ENCODE measurements at regions not wholly inside any gene's neighbourhood (a gene's known extent, or its start where the extent isn't known, plus 50 kb on each side); places are given as distances from the start of the nearest gene placed in this dataset.
A peak's percentile ranks its signal among the peaks of the same experiment; 100 is the strongest.

- no peak overlapping the region for H3K27ac Mint-ChIP-seq
- H3K9me3 Mint-ChIP-seq = no peaks in the 10 kb centered on the region
- no peaks in the 10 kb centered on the region for H3K27me3 Mint-ChIP-seq
- no peaks in the 10 kb centered on the region for H3K4me1 Mint-ChIP-seq
- no peak for ATAC-seq (replicated peaks)
- no peak overlapping the region for H3K4me3 Mint-ChIP-seq
- no peaks in the 10 kb centered on the region for H3K36me3 Mint-ChIP-seq (ENCODE audit: low read depth)
These were observed 825.0 kb downstream of the NLGN4Y start for GRCh38 chrY:15349351-15349750.

GRCh38 chrY:15355321-15355720 is 831.0 kb downstream of the NLGN4Y start:
- no peak for ATAC-seq (replicated peaks)
- no peaks in the 10 kb centered on the region for H3K36me3 Mint-ChIP-seq (ENCODE audit: low read depth)
- no peak overlapping the region for H3K4me3 Mint-ChIP-seq
- no peaks in the 10 kb centered on the region for H3K9me3 Mint-ChIP-seq
- no peak overlapping the region for H3K27ac Mint-ChIP-seq
- H3K4me1 Mint-ChIP-seq = no peaks in the 10 kb centered on the region
- no peaks in the 10 kb centered on the region for H3K27me3 Mint-ChIP-seq

DNA sequence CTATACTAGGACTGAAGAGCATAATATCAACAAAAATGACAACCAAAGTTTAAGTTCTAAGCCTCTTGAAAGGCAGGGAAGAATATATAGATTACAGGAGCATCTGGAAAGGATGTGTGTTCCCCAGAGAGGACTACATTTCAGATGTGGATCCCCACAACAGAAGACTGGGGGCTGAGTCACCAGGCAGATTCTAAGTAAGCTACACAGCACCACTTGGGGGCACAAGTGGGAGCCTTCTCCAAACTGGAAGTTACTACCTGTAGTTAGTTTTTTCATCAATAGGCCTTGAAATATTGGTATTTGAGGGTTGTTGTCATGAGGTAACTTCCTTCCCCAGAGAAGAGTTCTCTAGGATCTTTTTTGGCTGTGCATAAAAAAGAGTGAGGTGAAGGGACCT is 836.1 kb downstream of the NLGN4Y start:
- no peaks in the 10 kb centered on the region for H3K4me1 Mint-ChIP-seq
- H3K36me3 Mint-ChIP-seq (ENCODE audit: low read depth) = no peaks in the 10 kb centered on the region
- no peaks in the 10 kb centered on the region for H3K9me3 Mint-ChIP-seq
- no peak overlapping the region for H3K4me3 Mint-ChIP-seq
- no peak overlapping the region for H3K27ac Mint-ChIP-seq
- H3K27me3 Mint-ChIP-seq = no peaks in the 10 kb centered on the region
- no peak for ATAC-seq (replicated peaks)

GRCh38 chrY:15364996-15365395 is 840.7 kb downstream of the NLGN4Y start:
- Mint-ChIP-seq H3K4me1 (no peaks in the 10 kb centered on the region), H3K27ac (no peak overlapping the region), H3K27me3 (peaks cover 6% of the 10 kb centered on the region), H3K4me3 (no peak overlapping the region), H3K36me3 (ENCODE audit: low read depth) (no peaks in the 10 kb centered on the region), H3K9me3 (no peaks in the 10 kb centered on the region)
- no peak for ATAC-seq (replicated peaks)

DNA sequence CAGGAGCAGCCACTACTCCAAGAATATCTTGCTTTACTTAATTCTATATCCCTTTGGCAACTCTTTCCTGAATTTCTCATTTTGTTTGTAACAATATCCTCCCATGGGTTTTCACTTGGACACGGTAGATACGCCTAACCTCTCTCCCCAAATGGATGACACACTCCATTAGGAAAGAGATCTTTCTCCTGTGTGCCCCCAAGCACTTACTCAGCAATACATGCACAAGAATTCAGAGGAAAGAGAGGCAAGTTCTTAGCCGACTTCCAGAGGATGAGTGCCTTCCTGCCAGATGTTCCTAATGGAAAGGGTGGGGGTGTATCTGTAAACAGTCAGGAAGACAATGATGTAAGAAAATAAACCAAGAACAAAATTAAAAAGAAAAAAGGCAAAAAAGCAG is 844.5 kb downstream of the NLGN4Y start:
- no peaks in the 10 kb centered on the region for H3K4me1 Mint-ChIP-seq
- no peaks in the 10 kb centered on the region for H3K9me3 Mint-ChIP-seq
- ATAC-seq (replicated peaks) = no peak
- no peaks in the 10 kb centered on the region for H3K36me3 Mint-ChIP-seq (ENCODE audit: low read depth)
- H3K27me3 Mint-ChIP-seq = peaks cover 17% of the 10 kb centered on the region
- no peak overlapping the region for H3K4me3 Mint-ChIP-seq
- no peak overlapping the region for H3K27ac Mint-ChIP-seq

DNA sequence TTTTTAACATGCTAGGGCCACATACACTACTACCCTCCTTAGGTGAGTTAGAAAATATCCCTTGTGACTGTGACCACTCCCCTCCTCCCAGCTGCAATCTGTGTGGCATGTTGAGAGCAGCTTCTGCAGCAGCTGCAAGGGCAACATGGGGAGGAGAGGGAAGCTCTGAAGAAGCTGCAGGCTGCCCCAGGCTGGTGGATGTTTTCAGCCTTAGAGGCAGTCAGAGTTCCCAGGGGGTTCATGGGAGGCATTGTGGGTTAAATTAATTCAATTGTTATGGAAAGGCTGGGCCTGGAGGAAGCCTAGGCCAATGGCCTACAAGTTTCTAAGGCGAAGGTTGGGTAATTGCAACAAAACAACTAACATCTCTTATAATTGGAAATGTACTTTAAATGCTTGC is 860.8 kb downstream of the NLGN4Y start:
- no peaks in the 10 kb centered on the region for H3K9me3 Mint-ChIP-seq
- H3K27me3 Mint-ChIP-seq = no peaks in the 10 kb centered on the region
- H3K36me3 Mint-ChIP-seq (ENCODE audit: low read depth) = no peaks in the 10 kb centered on the region
- no peak for ATAC-seq (replicated peaks)
- H3K4me1 Mint-ChIP-seq = no peaks in the 10 kb centered on the region
- H3K4me3 Mint-ChIP-seq = no peak overlapping the region
- no peak overlapping the region for H3K27ac Mint-ChIP-seq

DNA sequence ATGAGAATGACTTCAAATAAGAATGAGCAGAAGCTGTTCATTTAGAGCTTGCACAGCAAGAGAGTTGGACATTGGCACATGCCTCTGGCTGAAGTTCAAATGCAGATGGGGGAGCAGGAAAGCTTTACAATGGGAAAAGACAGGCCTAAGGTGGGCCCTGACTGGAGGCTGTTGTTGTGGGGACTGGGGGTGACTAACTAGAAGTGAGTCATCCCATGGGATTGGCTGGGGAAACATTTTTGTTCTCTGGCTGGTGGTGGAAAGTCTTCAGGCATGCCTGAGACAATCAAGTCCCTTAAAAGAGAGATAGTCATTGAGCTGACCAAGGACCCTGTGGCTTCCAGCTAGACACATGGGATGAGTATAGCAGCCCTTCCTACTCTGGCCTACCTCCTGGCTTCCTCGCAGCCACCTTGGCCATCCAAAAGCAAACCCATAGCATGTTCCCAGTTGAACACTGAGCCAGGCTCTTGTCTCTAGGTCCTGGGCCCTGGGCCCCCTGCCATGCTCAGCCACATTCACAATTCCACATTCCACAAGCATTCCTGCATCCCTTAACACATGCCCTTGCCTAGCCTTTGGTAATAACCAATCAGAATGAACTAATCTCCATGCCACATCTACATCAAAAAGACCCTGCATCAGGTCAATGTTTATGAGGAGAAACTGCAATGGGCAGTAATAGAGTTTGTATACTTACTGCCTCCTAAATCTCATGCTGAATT is 873.4 kb downstream of the NLGN4Y start:
- ATAC-seq (replicated peaks) = no peak
- Mint-ChIP-seq H3K36me3 (ENCODE audit: low read depth) (no peaks in the 10 kb centered on the region), H3K27me3 (no peaks in the 10 kb centered on the region), H3K27ac (no peak overlapping the region), H3K4me1 (no peaks in the 10 kb centered on the region), H3K4me3 (no peak overlapping the region), H3K9me3 (no peaks in the 10 kb centered on the region)

- H3K27ac Mint-ChIP-seq = no peak overlapping the region
- no peaks in the 10 kb centered on the region for H3K9me3 Mint-ChIP-seq
- peaks cover 4% of the 10 kb centered on the region for H3K27me3 Mint-ChIP-seq
- no peak overlapping the region for H3K4me3 Mint-ChIP-seq
- H3K36me3 Mint-ChIP-seq (ENCODE audit: low read depth) = no peaks in the 10 kb centered on the region
- no peaks in the 10 kb centered on the region for H3K4me1 Mint-ChIP-seq
- no peak for ATAC-seq (replicated peaks)
These were observed 878.1 kb downstream of the NLGN4Y start for GRCh38 chrY:15402451-15402850.

- no peak overlapping the region for H3K4me3 Mint-ChIP-seq
- no peaks in the 10 kb centered on the region for H3K36me3 Mint-ChIP-seq (ENCODE audit: low read depth)
- ATAC-seq (replicated peaks) = no peak
- no peak overlapping the region for H3K27ac Mint-ChIP-seq
- H3K9me3 Mint-ChIP-seq = peaks cover 7% of the 10 kb centered on the region
- peaks cover 11% of the 10 kb centered on the region for H3K27me3 Mint-ChIP-seq
- H3K4me1 Mint-ChIP-seq = no peaks in the 10 kb centered on the region
These were observed 880.2 kb downstream of the NLGN4Y start for GRCh38 chrY:15404551-15404950.

DNA sequence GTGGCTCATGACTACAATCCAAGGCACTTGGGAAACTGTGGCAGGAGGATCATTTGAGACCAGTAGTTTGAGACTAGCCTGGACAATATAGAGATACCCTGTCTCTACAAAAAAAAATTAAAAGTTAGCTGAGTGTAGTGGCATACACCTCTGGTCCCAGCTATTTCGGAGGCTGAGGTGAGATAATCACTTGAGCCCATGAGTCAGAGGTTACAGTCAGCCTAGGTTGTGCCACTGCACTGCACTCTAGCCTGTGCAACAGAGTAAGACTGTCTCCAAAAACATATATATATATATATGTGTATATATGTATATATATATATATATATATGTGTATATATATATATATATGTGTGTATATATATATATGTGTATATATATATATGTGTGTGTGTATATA is 890.8 kb downstream of the NLGN4Y start:
- Mint-ChIP-seq H3K27ac (no peak overlapping the region), H3K4me3 (no peak overlapping the region), H3K36me3 (ENCODE audit: low read depth) (no peaks in the 10 kb centered on the region), H3K9me3 (no peaks in the 10 kb centered on the region), H3K27me3 (no peaks in the 10 kb centered on the region), H3K4me1 (no peaks in the 10 kb centered on the region)
- no peak for ATAC-seq (replicated peaks)

DNA sequence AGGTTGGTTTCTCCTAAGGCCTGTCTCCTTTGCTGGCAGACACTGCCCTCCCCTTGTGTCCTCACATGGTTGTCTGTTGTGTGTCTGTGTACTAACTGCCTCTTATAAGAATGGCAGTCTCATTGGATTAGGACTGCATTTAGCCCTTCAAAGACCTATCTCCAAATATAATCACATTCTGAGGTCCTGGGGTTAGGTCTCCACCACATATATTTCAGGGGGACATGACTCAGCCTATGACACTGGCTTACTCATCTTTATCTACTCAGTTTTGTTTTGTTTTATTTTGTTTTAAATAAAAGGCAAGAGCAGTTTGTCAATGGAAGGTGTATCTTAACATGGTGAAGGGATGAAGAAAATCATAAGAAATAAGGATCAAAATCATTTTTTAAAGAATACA is 894.3 kb downstream of the NLGN4Y start:
- Mint-ChIP-seq H3K27me3 (no peaks in the 10 kb centered on the region), H3K4me3 (no peak overlapping the region), H3K27ac (no peak overlapping the region), H3K36me3 (ENCODE audit: low read depth) (no peaks in the 10 kb centered on the region), H3K4me1 (peaks cover 3% of the 10 kb centered on the region), H3K9me3 (no peaks in the 10 kb centered on the region)
- peak; percentile 84 for ATAC-seq (replicated peaks)

DNA sequence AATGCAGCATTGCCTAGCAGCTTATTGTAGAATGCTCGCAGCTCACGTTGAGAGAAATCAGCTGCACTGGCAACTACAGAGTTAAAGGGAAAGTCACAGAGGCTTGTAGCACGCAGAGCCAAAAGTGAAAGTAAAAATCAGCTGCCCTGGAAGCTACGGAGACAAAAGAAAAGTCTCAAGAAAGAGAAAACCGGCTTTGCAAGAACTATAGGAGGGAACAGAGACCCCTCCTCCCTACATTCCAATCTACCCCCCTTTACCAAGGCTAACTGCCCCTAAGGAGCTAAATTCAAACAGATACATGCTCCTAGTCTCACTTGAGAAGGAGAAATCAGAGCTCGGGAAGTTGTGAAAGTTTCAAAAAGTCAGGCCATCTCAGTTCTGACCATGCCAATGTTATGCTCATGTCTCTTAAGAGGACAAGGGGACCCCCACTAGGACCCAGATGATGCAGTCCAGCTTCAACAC is 900.4 kb downstream of the NLGN4Y start:
- Mint-ChIP-seq H3K36me3 (ENCODE audit: low read depth) (no peaks in the 10 kb centered on the region), H3K4me1 (peaks cover 12% of the 10 kb centered on the region), H3K9me3 (peaks cover 3% of the 10 kb centered on the region), H3K4me3 (peak overlapping the region; percentile 88), H3K27me3 (no peaks in the 10 kb centered on the region), H3K27ac (peak overlapping the region; percentile 86)
- peak; percentile 56 for ATAC-seq (replicated peaks)

DNA sequence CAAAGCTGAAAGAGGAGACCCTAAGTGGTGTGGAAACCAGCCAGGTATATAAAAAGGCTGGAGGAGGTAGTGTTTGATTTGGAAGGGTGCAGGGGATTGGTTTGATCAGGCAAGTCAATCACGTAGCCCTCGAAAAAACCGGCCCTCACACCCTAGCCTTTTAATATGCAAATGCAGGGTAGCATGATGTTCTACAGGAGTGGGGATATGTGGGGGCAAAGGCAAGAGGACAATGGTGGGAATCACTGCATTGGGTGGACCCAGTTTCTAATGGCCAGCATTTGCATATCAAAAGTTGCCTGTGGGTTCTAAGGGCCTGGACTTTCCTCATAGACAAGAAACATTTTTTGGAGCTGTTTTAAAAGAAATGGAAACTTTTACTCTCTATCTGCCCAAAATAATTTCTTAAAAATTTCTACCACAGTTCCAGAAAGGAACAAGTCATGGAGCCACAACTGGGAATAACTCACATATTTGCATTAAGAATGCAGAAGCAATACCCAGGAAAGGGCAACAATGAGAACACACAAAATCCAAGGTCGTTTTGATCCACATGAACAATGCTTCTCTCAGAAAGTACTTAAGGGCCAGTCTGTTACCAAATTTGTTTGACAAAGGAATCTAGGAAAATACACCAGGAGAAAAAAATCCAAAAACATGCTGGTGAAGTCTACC is 915.8 kb downstream of the NLGN4Y start:
- no peak for ATAC-seq (replicated peaks)
- peaks cover 11% of the 10 kb centered on the region for H3K4me1 Mint-ChIP-seq
- peak overlapping the region; percentile 81 for H3K27ac Mint-ChIP-seq

DNA sequence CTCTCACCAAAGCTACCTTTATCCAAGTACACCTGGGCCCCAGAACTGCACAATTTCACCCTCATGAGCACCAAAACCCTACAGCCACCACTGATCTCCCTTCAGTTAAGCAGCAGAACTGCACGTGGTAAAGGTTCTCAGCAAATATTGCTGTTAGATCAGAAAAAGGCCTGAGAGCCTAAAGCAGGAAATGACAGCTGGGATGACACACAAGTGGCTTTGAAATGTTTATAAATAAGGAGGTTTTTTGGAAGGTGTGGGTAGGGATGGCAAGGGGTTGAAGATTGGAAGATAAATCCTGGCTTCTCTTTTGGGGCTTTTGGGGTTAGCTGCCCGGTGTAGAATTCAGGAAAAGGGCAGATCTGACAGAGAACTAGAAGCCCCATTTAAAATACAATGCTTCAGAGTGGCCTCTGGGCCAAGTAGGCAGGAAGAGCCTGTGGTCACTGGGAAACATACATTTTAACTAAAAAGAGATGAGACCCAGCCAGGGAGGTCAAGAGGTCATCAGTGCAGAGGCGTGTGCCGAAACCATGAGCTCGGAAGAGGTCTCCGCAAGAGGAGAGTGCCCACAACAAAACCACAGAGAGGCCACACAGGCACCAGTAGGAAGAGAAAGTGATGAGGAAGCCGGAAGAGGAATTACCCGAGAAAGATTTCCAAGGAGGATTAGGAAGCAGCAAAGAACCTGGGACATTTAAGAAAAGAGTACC is 916.5 kb downstream of the NLGN4Y start:
- Mint-ChIP-seq H3K27me3 (no peaks in the 10 kb centered on the region), H3K4me3 (peak overlapping the region; percentile 56), H3K36me3 (ENCODE audit: low read depth) (no peaks in the 10 kb centered on the region), H3K9me3 (no peaks in the 10 kb centered on the region), H3K27ac (peak overlapping the region; percentile 81), H3K4me1 (peaks cover 11% of the 10 kb centered on the region)
- ATAC-seq (replicated peaks) = peak; percentile 68

More for the DNA sequence above, 915.8 kb downstream of the NLGN4Y start:
- Mint-ChIP-seq H3K4me3 (peak overlapping the region; percentile 56), H3K9me3 (no peaks in the 10 kb centered on the region), H3K36me3 (ENCODE audit: low read depth) (no peaks in the 10 kb centered on the region), H3K27me3 (no peaks in the 10 kb centered on the region)

GRCh38 chrY:15441878-15442277 is 917.5 kb downstream of the NLGN4Y start:
- Mint-ChIP-seq H3K9me3 (no peaks in the 10 kb centered on the region), H3K27me3 (no peaks in the 10 kb centered on the region), H3K4me3 (no peak overlapping the region), H3K27ac (no peak overlapping the region), H3K4me1 (peaks cover 11% of the 10 kb centered on the region), H3K36me3 (ENCODE audit: low read depth) (no peaks in the 10 kb centered on the region)
- ATAC-seq (replicated peaks) = peak; percentile 74
